RWPE2 (cell line): ENCODE measurements at regions not wholly inside any gene's neighbourhood (a gene's known extent, or its start where the extent isn't known, plus 50 kb on each side); places are given as distances from the start of the nearest gene placed in this dataset.
A peak's percentile ranks its signal among the peaks of the same experiment; 100 is the strongest.

Experiments
- ATAC-seq: fragments of 200-7000 bp; cut with Tn5 transposase; 3 replicates; pipeline ENCODE4 v1.9.1; 2021; ENCODE audit warnings: low read depth
- DNase-seq: peaks from one replicate; pipeline ENCODE4 v3.0.0-alpha.2; 2020; ENCODE audit warnings: low spot score
- H3K27ac ChIP-seq: fragments of 450-650 bp; 2 replicates; pipeline ENCODE4 v1.5.1; 2017; ENCODE audit warnings: mild to moderate bottlenecking; ENCODE audit not compliant: poor library complexity, severe bottlenecking
- H3K27me3 ChIP-seq: fragments of 250-450 bp; sonication (Bioruptor Pico); 2 replicates; pipeline ENCODE4 v1.5.1; 2021; ENCODE audit warnings: mild to moderate bottlenecking, moderate library complexity; ENCODE audit not compliant: insufficient read depth, poor library complexity, severe bottlenecking
- H3K36me3 ChIP-seq: fragments of 250-450 bp; sonication (Bioruptor Pico); 2 replicates; pipeline ENCODE4 v1.5.1; 2020; ENCODE audit warnings: low read depth, mild to moderate bottlenecking, moderate library complexity
- H3K4me1 ChIP-seq: fragments of 250-450 bp; sonication (Bioruptor Pico); 2 replicates; pipeline ENCODE4 v1.5.1; 2021; ENCODE audit warnings: mild to moderate bottlenecking, moderate library complexity; ENCODE audit not compliant: insufficient read depth, poor library complexity, severe bottlenecking
- H3K4me3 ChIP-seq: fragments of 250-450 bp; sonication (Bioruptor Pico); 2 replicates; pipeline ENCODE4 v1.5.1; 2021; ENCODE audit warnings: mild to moderate bottlenecking, moderate library complexity; ENCODE audit not compliant: severe bottlenecking
- H3K9me3 ChIP-seq: fragments of 250-450 bp; sonication (Bioruptor Pico); 2 replicates; pipeline ENCODE4 v1.5.1; 2021; ENCODE audit warnings: mild to moderate bottlenecking, moderate library complexity; ENCODE audit not compliant: severe bottlenecking
- CTCF ChIP-seq: fragments of 450-650 bp; IDR thresholded peaks from one replicate; pipeline ENCODE4 v1.5.1; 2017; ENCODE audit warnings: mild to moderate bottlenecking, moderate library complexity; ENCODE audit not compliant: poor library complexity, severe bottlenecking

DNA sequence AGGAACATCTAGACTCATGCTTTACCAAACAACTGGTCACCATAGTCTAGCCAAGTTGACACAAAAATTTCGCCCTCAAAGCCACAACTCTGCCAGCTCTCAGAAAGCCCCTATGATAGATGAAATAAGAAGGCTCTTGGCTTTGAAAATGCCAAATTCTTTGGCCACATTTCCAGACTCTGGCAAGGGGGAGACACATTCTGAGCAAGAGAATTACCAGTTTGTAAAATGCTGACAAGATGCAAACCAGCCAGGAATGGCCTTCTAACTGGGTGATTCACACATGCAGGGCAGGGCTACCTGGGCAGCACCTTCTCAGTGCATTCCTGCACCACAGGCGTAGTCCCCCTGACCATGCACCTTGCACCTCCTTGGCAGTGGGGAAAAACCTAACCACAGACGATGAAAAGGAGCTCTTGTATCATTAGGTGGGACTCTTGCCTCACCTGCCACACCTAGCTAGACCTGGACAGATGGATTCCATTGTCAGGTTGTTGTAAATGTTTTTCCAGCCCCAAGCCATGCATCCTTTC is 77.4 kb upstream of the CPEB2 start:
- Histone ChIP-seq H3K4me3 (no peak overlapping the region), H3K36me3 (no peaks in the 10 kb centered on the region), H3K9me3 (no peaks in the 10 kb centered on the region), H3K27me3 (no peaks in the 10 kb centered on the region), H3K27ac (no peak overlapping the region), H3K4me1 (no peaks in the 10 kb centered on the region)
- TF ChIP-seq CTCF = no peak
- no peak for DNase-seq
- ATAC-seq = peak; percentile 35; the same call in 2 of the 3 replicates

GRCh38 chr4:14925471-14925870 is 76.8 kb upstream of the CPEB2 start:
- no peak overlapping the region for H3K27ac ChIP-seq
- H3K4me1 ChIP-seq = no peaks in the 10 kb centered on the region
- no peak for TF ChIP-seq CTCF
- no peaks in the 10 kb centered on the region for H3K9me3 ChIP-seq
- no peaks in the 10 kb centered on the region for H3K36me3 ChIP-seq
- H3K4me3 ChIP-seq = no peak overlapping the region
- ATAC-seq (no peak), DNase-seq (no peak)
- no peaks in the 10 kb centered on the region for H3K27me3 ChIP-seq

GRCh38 chr4:14926368-14926767 is 75.9 kb upstream of the CPEB2 start:
- DNase-seq (no peak), ATAC-seq (no peak)
- Histone ChIP-seq H3K27me3 (no peaks in the 10 kb centered on the region), H3K4me3 (no peak overlapping the region), H3K9me3 (no peaks in the 10 kb centered on the region), H3K27ac (no peak overlapping the region), H3K4me1 (no peaks in the 10 kb centered on the region), H3K36me3 (no peaks in the 10 kb centered on the region)
- no peak for TF ChIP-seq CTCF

DNA sequence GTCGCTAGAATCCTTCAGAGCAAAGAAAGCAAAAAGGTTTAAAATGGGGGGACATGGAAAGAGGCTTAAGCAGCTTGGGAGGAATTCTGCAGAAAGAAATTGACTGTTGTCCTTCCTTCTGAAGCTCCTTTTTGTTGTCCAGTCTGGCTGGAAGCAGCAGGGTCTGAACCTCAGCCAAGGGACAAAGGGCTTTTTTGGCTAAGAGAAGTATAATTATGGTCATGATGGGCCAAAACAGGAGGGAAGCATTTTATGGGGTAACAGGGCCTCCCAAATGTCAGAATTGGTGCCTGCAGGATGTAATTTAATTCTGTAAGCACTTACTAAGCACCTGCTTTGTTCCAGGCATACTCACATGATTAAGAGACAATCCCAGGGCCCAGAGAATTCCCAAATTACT is 74.2 kb upstream of the CPEB2 start:
- Histone ChIP-seq H3K4me1 (no peaks in the 10 kb centered on the region), H3K36me3 (no peaks in the 10 kb centered on the region), H3K4me3 (no peak overlapping the region), H3K27ac (no peak overlapping the region), H3K27me3 (no peaks in the 10 kb centered on the region), H3K9me3 (no peaks in the 10 kb centered on the region)
- ATAC-seq (no peak), DNase-seq (no peak)
- TF ChIP-seq CTCF = no peak

- TF ChIP-seq CTCF = no peak
- H3K36me3 ChIP-seq = no peaks in the 10 kb centered on the region
- no peak for DNase-seq
- no peak overlapping the region for H3K4me3 ChIP-seq
- no peaks in the 10 kb centered on the region for H3K27me3 ChIP-seq
- H3K9me3 ChIP-seq = no peaks in the 10 kb centered on the region
- no peak for ATAC-seq
- H3K4me1 ChIP-seq = no peaks in the 10 kb centered on the region
- no peak overlapping the region for H3K27ac ChIP-seq
These were observed 72.6 kb upstream of the CPEB2 start for GRCh38 chr4:14929669-14930068.
